ENCODE measurements at regions not wholly inside any gene's neighbourhood (a gene's known extent, or its start where the extent isn't known, plus 50 kb on each side); places are given as distances from the start of the nearest gene placed in this dataset.
"Not testable (repeated sequence)": the region's sequence is repeated elsewhere in the genome, so short reads cannot be mapped to it uniquely, and the experiment has no call there.

DNA sequence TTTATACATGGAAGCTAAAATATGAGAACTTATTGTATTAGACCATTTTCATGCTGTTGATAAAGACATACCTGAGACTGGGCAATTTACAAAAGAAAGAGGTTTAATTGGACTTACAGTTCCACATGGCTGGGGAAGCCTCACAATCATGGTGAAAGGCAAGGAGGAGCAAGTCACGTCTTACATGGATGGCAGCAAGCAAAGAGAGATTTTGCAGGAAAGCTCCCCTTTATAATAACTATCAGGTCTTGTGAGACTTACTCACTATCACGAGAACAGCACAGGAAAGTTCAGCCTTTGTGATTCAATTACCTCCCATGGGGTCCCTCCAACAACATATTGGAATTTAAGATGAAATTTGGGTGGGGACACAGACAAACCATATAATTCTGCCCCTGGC, 740.1 kb upstream of the NECTIN3 start:
- TF ChIP-seq NR1H2 (CRISPR knock-in tag; IDR thresholded peaks at IDR 0.05); TEAD4 (CRISPR knock-in tag; IDR thresholded peaks at IDR 0.05); NR2C2 (CRISPR knock-in tag; IDR thresholded peaks at IDR 0.05); ATF3 (CRISPR knock-in tag; conservative IDR thresholded peaks at IDR 0.05); ATF1 (CRISPR knock-in tag; IDR thresholded peaks at IDR 0.05); ZNF423 (CRISPR knock-in tag; IDR thresholded peaks at IDR 0.05); NR3C1 (CRISPR knock-in tag; conservative IDR thresholded peaks at IDR 0.05; ENCODE audit: low read depth); TCF7 (CRISPR knock-in tag; IDR thresholded peaks at IDR 0.05; ENCODE audit: low read depth); ARID4B (CRISPR knock-in tag; IDR thresholded peaks at IDR 0.05; ENCODE audit: borderline replicate concordance); ESRRA (CRISPR knock-in tag; IDR thresholded peaks at IDR 0.05; ENCODE audit: borderline replicate concordance): not testable (repeated sequence)
- TF ChIP-seq, protein P1, sequence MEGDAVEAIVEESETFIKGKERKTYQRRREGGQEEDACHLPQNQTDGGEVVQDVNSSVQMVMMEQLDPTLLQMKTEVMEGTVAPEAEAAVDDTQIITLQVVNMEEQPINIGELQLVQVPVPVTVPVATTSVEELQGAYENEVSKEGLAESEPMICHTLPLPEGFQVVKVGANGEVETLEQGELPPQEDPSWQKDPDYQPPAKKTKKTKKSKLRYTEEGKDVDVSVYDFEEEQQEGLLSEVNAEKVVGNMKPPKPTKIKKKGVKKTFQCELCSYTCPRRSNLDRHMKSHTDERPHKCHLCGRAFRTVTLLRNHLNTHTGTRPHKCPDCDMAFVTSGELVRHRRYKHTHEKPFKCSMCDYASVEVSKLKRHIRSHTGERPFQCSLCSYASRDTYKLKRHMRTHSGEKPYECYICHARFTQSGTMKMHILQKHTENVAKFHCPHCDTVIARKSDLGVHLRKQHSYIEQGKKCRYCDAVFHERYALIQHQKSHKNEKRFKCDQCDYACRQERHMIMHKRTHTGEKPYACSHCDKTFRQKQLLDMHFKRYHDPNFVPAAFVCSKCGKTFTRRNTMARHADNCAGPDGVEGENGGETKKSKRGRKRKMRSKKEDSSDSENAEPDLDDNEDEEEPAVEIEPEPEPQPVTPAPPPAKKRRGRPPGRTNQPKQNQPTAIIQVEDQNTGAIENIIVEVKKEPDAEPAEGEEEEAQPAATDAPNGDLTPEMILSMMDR (IDR thresholded peaks at IDR 0.05) = not testable (repeated sequence)
- TF ChIP-seq, protein P2, sequence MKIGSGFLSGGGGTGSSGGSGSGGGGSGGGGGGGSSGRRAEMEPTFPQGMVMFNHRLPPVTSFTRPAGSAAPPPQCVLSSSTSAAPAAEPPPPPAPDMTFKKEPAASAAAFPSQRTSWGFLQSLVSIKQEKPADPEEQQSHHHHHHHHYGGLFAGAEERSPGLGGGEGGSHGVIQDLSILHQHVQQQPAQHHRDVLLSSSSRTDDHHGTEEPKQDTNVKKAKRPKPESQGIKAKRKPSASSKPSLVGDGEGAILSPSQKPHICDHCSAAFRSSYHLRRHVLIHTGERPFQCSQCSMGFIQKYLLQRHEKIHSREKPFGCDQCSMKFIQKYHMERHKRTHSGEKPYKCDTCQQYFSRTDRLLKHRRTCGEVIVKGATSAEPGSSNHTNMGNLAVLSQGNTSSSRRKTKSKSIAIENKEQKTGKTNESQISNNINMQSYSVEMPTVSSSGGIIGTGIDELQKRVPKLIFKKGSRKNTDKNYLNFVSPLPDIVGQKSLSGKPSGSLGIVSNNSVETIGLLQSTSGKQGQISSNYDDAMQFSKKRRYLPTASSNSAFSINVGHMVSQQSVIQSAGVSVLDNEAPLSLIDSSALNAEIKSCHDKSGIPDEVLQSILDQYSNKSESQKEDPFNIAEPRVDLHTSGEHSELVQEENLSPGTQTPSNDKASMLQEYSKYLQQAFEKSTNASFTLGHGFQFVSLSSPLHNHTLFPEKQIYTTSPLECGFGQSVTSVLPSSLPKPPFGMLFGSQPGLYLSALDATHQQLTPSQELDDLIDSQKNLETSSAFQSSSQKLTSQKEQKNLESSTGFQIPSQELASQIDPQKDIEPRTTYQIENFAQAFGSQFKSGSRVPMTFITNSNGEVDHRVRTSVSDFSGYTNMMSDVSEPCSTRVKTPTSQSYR (CRISPR knock-in tag; IDR thresholded peaks at IDR 0.05) = not testable (repeated sequence)
- TF ChIP-seq, protein P3, sequence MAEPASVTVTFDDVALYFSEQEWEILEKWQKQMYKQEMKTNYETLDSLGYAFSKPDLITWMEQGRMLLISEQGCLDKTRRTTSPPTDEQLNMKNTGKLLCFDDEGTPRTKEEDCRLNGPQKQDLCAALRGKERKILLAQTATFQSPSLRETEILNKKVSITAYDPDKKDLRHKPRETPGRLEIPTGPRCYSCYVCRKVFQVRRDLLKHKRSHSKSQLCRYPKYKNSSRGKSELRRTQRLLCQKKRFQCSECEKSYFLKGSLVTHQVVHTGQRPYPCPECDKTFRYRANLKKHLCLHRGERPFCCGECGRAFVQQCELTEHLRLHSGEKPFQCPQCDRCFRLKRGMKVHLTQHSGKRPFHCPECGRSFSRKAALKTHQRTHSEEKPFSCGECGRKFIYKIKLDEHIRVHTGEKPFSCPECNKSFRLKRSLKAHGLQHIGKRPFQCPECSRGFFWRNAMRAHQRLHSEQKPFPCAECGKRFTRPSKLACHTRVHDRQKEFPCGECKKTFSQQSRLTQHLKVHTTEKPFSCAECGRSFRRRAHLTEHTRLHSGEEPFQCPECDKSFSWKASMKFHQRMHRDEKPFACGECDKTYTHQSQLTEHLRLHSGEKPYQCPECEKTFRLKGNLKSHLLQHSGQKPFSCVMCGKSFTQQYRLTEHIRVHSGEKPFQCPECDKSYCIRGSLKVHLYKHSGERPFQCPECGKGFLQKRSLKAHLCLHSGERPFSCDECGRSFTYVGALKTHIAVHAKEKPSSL (CRISPR knock-in tag; conservative IDR thresholded peaks at IDR 0.05) = not testable (repeated sequence)
- TF ChIP-seq, protein P4, sequence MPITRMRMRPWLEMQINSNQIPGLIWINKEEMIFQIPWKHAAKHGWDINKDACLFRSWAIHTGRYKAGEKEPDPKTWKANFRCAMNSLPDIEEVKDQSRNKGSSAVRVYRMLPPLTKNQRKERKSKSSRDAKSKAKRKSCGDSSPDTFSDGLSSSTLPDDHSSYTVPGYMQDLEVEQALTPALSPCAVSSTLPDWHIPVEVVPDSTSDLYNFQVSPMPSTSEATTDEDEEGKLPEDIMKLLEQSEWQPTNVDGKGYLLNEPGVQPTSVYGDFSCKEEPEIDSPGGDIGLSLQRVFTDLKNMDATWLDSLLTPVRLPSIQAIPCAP (CRISPR knock-in tag; IDR thresholded peaks at IDR 0.05) = not testable (repeated sequence)

Data from WTC11 (cell line).